NCI-H1048 (cell line): ENCODE measurements at regions not wholly inside any gene's neighbourhood (a gene's known extent, or its start where the extent isn't known, plus 50 kb on each side); places are given as distances from the start of the nearest gene placed in this dataset.
"Not testable (repeated sequence)": the region's sequence is repeated elsewhere in the genome, so short reads cannot be mapped to it uniquely, and the experiment has no call there.

Source experiments
- DNase-seq: peaks from one replicate; lab custom pipeline; 2025; lab: John Stamatoyannopoulos, UW

GRCh38 chr5:23721336-23721735, 213.9 kb downstream of the PRDM9 start:
- DNase-seq, result no peak

- peak; percentile 31 for DNase-seq
Measured at GRCh38 chr5:23727271-23727670, 219.9 kb downstream of the PRDM9 start.

GRCh38 chr5:23730023-23730422, 222.6 kb downstream of the PRDM9 start:
- DNase-seq, result no peak

GRCh38 chr5:23740029-23740428, 232.6 kb downstream of the PRDM9 start:
- no peak for DNase-seq

- no peak for DNase-seq
Measured at GRCh38 chr5:23742701-23743100, 235.3 kb downstream of the PRDM9 start.

GRCh38 chr5:23755906-23756305, 248.5 kb downstream of the PRDM9 start:
- DNase-seq, result no peak

GRCh38 chr5:23756779-23757178, 249.4 kb downstream of the PRDM9 start:
- DNase-seq, result no peak

- DNase-seq, result no peak
Measured at GRCh38 chr5:23763170-23763569, 255.8 kb downstream of the PRDM9 start.

- DNase-seq, result no peak
Measured at GRCh38 chr5:23776684-23777083, 269.3 kb downstream of the PRDM9 start.

- DNase-seq, result not testable (repeated sequence)
Measured at GRCh38 chr5:23800307-23800706, 292.9 kb downstream of the PRDM9 start.

- DNase-seq, result no peak
Measured at GRCh38 chr5:23820765-23821471, 313.5 kb downstream of the PRDM9 start.

GRCh38 chr5:23823521-23823920, 316.1 kb downstream of the PRDM9 start:
- no peak for DNase-seq

- no peak for DNase-seq
Measured at GRCh38 chr5:23825196-23825595, 317.8 kb downstream of the PRDM9 start.

GRCh38 chr5:23840083-23840482, 332.7 kb downstream of the PRDM9 start:
- DNase-seq, result no peak

- DNase-seq, result no peak
Measured at GRCh38 chr5:23864786-23865185, 357.4 kb downstream of the PRDM9 start.

- no peak for DNase-seq
Measured at GRCh38 chr5:23877847-23878246, 370.4 kb downstream of the PRDM9 start.

- no peak for DNase-seq
Measured at GRCh38 chr5:23884405-23885031, 377.1 kb downstream of the PRDM9 start.

- no peak for DNase-seq
Measured at GRCh38 chr5:23893561-23893960, 386.2 kb downstream of the PRDM9 start.

GRCh38 chr5:23895614-23896013, 388.2 kb downstream of the PRDM9 start:
- no peak for DNase-seq

- DNase-seq, result no peak
Measured at GRCh38 chr5:23930985-23931384, 423.6 kb downstream of the PRDM9 start.

- not testable (repeated sequence) for DNase-seq
Measured at GRCh38 chr5:23951261-23951928, 444.0 kb downstream of the PRDM9 start.

- no peak for DNase-seq
Measured at GRCh38 chr5:23963449-23963848, 456.0 kb downstream of the PRDM9 start.

GRCh38 chr5:23977365-23977764, 470.0 kb downstream of the PRDM9 start:
- no peak for DNase-seq
